Neural cell (in vitro differentiated cells): ENCODE measurements at regions not wholly inside any gene's neighbourhood (a gene's known extent, or its start where the extent isn't known, plus 50 kb on each side); places are given as distances from the start of the nearest gene placed in this dataset.

ENCODE experiments used
- H2AFZ ChIP-seq: fragments of 200-600, 300-800 bp; sonication (generic), shearing (Covaris generic); 2 replicates; pipeline ENCODE4 v1.6.0; 2014; ENCODE audit warnings: low read depth, mild to moderate bottlenecking, antibody characterized with exemption, low read length, moderate library complexity
- H3F3A ChIP-seq: fragments of 200-600 bp; shearing (Covaris generic); 2 replicates; pipeline ENCODE4 v1.6.1; 2016; ENCODE audit warnings: mild to moderate bottlenecking, moderate library complexity, mixed read lengths, antibody characterized with exemption, low read length; ENCODE audit not compliant: insufficient read depth, poor library complexity, severe bottlenecking
- H3K27ac ChIP-seq: fragments of 200-600, 300-800 bp; sonication (generic), shearing (Covaris generic); 2 replicates; pipeline ENCODE4 v1.5.1; 2014; ENCODE audit warnings: mild to moderate bottlenecking, low read length, moderate library complexity
- H3K27me3 ChIP-seq: fragments of 300-800, 200-600 bp; sonication (generic), shearing (Covaris generic); 2 replicates; pipeline ENCODE4 v1.6.0; 2014; ENCODE audit warnings: mild to moderate bottlenecking, low read depth, low read length, moderate library complexity; ENCODE audit not compliant: insufficient read depth
- H3K36me3 ChIP-seq: fragments of 300-800, 200-600 bp; sonication (generic), shearing (Covaris generic); 2 replicates; pipeline ENCODE4 v1.5.1; 2014; ENCODE audit warnings: mild to moderate bottlenecking, antibody characterized with exemption, low read length, moderate library complexity; ENCODE audit not compliant: insufficient read depth
- H3K4me2 ChIP-seq: fragments of 300-800, 200-600 bp; sonication (generic), shearing (Covaris generic); 2 replicates; pipeline ENCODE4 v1.6.0; 2014; ENCODE audit warnings: mild to moderate bottlenecking, low read length
- H3K4me3 ChIP-seq: fragments of 300-800, 200-600 bp; sonication (generic), shearing (Covaris generic); 2 replicates; pipeline ENCODE4 v1.5.1; 2014; ENCODE audit warnings: mild to moderate bottlenecking, low read length, moderate library complexity
- H3K79me2 ChIP-seq: fragments of 200-600 bp; shearing (Covaris generic); replicated peaks from 2 replicates; pipeline ENCODE4 v1.6.0; 2014; ENCODE audit warnings: mild to moderate bottlenecking, low read length, moderate library complexity; ENCODE audit not compliant: insufficient read depth
- H3K9ac ChIP-seq: fragments of 300-800, 200-600 bp; sonication (generic), shearing (Covaris generic); 2 replicates; pipeline ENCODE4 v1.6.1; 2016; ENCODE audit warnings: mild to moderate bottlenecking, low read length, mixed read lengths
- H3K9me2 ChIP-seq: fragments of 200-600 bp; shearing (Covaris generic); 2 replicates; pipeline ENCODE4 v1.6.1; 2016; ENCODE audit warnings: mild to moderate bottlenecking, low read length, mixed read lengths; ENCODE audit not compliant: insufficient read depth
- H3K9me3 ChIP-seq: fragments of 200-600, 300-800 bp; sonication (generic), shearing (Covaris generic); 2 replicates; pipeline ENCODE4 v1.6.1; 2016; ENCODE audit warnings: mild to moderate bottlenecking, mixed run types, low read length, moderate library complexity, mixed read lengths
- H4K20me1 ChIP-seq: fragments of 200-600 bp; shearing (Covaris generic); 2 replicates; pipeline ENCODE4 v1.6.1; 2016; ENCODE audit warnings: mild to moderate bottlenecking, mixed run types; ENCODE audit not compliant: insufficient read depth
- EP300 ChIP-seq: fragments of 450-650 bp; conservative IDR thresholded peaks from 2 replicates; pipeline ENCODE4 v1.6.1; 2014; ENCODE audit warnings: antibody characterized with exemption, mild to moderate bottlenecking, moderate library complexity; ENCODE audit not compliant: poor library complexity, severe bottlenecking
- EZH2 ChIP-seq: fragments of 200-600, 300-800 bp; shearing (Covaris generic), sonication (generic); IDR thresholded peaks from 2 replicates; pipeline ENCODE4 v1.6.1; 2014; ENCODE audit warnings: antibody characterized with exemption, low read length, borderline replicate concordance, mild to moderate bottlenecking; ENCODE audit not compliant: insufficient read depth, poor library complexity, severe bottlenecking
- MXI1 ChIP-seq: fragments of 450-650 bp; conservative IDR thresholded peaks from 2 replicates; pipeline ENCODE4 v1.6.1; 2014; ENCODE audit warnings: antibody characterized with exemption, mild to moderate bottlenecking; ENCODE audit not compliant: poor library complexity, severe bottlenecking
- POLR2AphosphoS5 ChIP-seq: IDR thresholded peaks from 2 replicates; pipeline ENCODE4 v1.6.1; 2012
- RAD21 ChIP-seq: fragments of 450-650 bp; conservative IDR thresholded peaks from 2 replicates; pipeline ENCODE4 v1.6.1; 2014; ENCODE audit warnings: antibody characterized with exemption, mild to moderate bottlenecking, moderate library complexity
- SMC3 ChIP-seq: fragments of 450-650 bp; conservative IDR thresholded peaks from 2 replicates; pipeline ENCODE4 v1.6.1; 2014; ENCODE audit warnings: antibody characterized with exemption, mild to moderate bottlenecking, moderate library complexity; ENCODE audit not compliant: poor library complexity
- TAF1 ChIP-seq: IDR thresholded peaks from 2 replicates; pipeline ENCODE4 v1.6.1; 2012; ENCODE audit warnings: low read depth
- TF ChIP-seq, protein P1 (sequence below): fragments of 450-650 bp; IDR thresholded peaks from 2 replicates; pipeline ENCODE4 v1.5.1; 2014; ENCODE audit warnings: antibody characterized with exemption, mild to moderate bottlenecking, moderate library complexity; ENCODE audit not compliant: poor library complexity, severe bottlenecking
- TF ChIP-seq, protein P2 (sequence below): IDR thresholded peaks from 2 replicates; pipeline ENCODE4 v1.6.1; 2012; ENCODE audit warnings: borderline replicate concordance

DNA sequence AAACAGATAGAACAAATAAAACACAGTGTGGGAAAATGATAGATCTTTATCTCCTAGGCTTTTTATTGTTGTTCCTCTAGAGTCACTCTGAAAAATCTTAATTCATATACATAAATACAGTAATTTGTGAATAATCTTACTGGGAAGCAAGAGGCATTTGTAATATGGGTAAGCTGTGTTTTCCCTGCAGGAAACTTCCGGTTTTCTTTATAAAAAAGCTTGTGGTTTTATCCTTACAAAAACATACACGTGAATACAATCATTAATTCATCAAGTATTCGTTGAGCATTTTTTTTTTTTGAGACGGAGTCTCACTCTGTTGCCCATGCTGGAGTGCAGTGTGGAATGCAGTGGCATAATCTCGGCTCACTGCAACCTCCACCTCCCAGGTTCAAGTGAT is 1312.8 kb upstream of the ZEB2 start:
- H3K9ac ChIP-seq, result no peak overlapping the region
- H3K27me3 ChIP-seq, result no peaks in the 10 kb centered on the region
- no peaks in the 10 kb centered on the region for H3K36me3 ChIP-seq
- no peaks in the 10 kb centered on the region for H3K9me2 ChIP-seq
- H3F3A ChIP-seq, result no peaks in the 10 kb centered on the region
- H3K4me3 ChIP-seq, result no peak overlapping the region
- H3K4me2 ChIP-seq, result no peak overlapping the region
- H3K79me2 ChIP-seq, result no peaks in the 10 kb centered on the region
- H3K27ac ChIP-seq, result no peak overlapping the region
- no peaks in the 10 kb centered on the region for H3K9me3 ChIP-seq
- TF ChIP-seq, protein P1, sequence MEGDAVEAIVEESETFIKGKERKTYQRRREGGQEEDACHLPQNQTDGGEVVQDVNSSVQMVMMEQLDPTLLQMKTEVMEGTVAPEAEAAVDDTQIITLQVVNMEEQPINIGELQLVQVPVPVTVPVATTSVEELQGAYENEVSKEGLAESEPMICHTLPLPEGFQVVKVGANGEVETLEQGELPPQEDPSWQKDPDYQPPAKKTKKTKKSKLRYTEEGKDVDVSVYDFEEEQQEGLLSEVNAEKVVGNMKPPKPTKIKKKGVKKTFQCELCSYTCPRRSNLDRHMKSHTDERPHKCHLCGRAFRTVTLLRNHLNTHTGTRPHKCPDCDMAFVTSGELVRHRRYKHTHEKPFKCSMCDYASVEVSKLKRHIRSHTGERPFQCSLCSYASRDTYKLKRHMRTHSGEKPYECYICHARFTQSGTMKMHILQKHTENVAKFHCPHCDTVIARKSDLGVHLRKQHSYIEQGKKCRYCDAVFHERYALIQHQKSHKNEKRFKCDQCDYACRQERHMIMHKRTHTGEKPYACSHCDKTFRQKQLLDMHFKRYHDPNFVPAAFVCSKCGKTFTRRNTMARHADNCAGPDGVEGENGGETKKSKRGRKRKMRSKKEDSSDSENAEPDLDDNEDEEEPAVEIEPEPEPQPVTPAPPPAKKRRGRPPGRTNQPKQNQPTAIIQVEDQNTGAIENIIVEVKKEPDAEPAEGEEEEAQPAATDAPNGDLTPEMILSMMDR, result no peak
- TF ChIP-seq EP300 (no peak), RAD21 (no peak), MXI1 (no peak), POLR2AphosphoS5 (no peak), EZH2 (no peak), TAF1 (no peak), SMC3 (no peak)
- TF ChIP-seq, protein P2, sequence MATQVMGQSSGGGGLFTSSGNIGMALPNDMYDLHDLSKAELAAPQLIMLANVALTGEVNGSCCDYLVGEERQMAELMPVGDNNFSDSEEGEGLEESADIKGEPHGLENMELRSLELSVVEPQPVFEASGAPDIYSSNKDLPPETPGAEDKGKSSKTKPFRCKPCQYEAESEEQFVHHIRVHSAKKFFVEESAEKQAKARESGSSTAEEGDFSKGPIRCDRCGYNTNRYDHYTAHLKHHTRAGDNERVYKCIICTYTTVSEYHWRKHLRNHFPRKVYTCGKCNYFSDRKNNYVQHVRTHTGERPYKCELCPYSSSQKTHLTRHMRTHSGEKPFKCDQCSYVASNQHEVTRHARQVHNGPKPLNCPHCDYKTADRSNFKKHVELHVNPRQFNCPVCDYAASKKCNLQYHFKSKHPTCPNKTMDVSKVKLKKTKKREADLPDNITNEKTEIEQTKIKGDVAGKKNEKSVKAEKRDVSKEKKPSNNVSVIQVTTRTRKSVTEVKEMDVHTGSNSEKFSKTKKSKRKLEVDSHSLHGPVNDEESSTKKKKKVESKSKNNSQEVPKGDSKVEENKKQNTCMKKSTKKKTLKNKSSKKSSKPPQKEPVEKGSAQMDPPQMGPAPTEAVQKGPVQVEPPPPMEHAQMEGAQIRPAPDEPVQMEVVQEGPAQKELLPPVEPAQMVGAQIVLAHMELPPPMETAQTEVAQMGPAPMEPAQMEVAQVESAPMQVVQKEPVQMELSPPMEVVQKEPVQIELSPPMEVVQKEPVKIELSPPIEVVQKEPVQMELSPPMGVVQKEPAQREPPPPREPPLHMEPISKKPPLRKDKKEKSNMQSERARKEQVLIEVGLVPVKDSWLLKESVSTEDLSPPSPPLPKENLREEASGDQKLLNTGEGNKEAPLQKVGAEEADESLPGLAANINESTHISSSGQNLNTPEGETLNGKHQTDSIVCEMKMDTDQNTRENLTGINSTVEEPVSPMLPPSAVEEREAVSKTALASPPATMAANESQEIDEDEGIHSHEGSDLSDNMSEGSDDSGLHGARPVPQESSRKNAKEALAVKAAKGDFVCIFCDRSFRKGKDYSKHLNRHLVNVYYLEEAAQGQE, result no peak
- no peaks in the 10 kb centered on the region for H4K20me1 ChIP-seq
- no peak overlapping the region for H2AFZ ChIP-seq

DNA sequence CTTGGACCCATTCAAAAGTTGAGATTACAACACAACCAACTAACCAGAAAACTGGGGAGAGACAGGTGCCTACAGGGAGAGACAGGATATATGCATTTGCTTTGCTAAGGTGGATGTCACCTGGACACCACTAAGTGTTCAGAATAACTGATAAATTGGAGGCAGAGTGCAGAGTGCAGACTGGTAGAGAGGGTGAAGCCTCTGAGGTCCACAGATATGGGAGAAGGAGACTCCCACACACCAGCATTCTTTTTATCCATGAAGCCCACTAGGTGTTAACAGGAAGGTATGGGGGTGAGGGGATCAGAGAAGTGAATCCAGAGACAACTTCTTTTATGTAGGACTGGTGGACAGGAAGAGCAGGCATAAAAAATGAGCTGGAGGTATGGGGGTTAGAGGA is 1310.0 kb upstream of the ZEB2 start:
- no peak overlapping the region for H3K4me2 ChIP-seq
- H3K9me3 ChIP-seq, result no peaks in the 10 kb centered on the region
- H3K9ac ChIP-seq, result no peak overlapping the region
- no peaks in the 10 kb centered on the region for H4K20me1 ChIP-seq
- H3K79me2 ChIP-seq, result no peaks in the 10 kb centered on the region
- no peak overlapping the region for H3K4me3 ChIP-seq
- no peaks in the 10 kb centered on the region for H3K36me3 ChIP-seq
- H3K27me3 ChIP-seq, result no peaks in the 10 kb centered on the region
- no peaks in the 10 kb centered on the region for H3F3A ChIP-seq
- no peak overlapping the region for H3K27ac ChIP-seq
- no peaks in the 10 kb centered on the region for H3K9me2 ChIP-seq
- TF ChIP-seq MXI1, result no peak
- TF ChIP-seq POLR2AphosphoS5, result no peak
- TF ChIP-seq SMC3, result no peak
- TF ChIP-seq RAD21, result no peak
- H2AFZ ChIP-seq, result no peak overlapping the region

DNA sequence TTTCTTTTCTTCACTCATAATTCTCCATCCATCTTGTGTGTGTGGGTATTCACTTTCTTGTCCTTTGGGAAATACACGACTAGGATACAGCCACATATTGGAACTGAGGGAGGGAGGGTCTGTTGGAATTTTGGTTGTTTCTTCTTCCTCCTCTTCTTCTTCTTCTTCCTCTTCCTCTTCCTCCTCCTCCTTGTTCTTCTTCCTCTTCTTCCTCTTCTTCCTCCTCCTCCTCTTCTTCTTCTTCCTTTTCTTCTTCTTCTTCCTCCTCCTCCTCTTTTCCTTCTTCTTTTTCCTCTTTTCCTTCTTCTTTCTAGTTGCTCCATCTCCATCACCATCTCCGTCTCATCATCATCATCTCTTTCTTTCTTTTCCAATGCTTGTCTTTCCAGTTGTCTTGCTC is 1307.3 kb upstream of the ZEB2 start:
- Histone ChIP-seq H3K4me2 (no peak overlapping the region), H2AFZ (no peak overlapping the region), H3K4me3 (no peak overlapping the region), H3K9ac (no peak overlapping the region), H4K20me1 (no peaks in the 10 kb centered on the region), H3K27me3 (no peaks in the 10 kb centered on the region), H3F3A (no peaks in the 10 kb centered on the region), H3K9me3 (no peaks in the 10 kb centered on the region), H3K36me3 (no peaks in the 10 kb centered on the region), H3K9me2 (no peaks in the 10 kb centered on the region), H3K79me2 (no peaks in the 10 kb centered on the region), H3K27ac (no peak overlapping the region)
- TF ChIP-seq, protein P1, result no peak
- TF ChIP-seq RAD21 (no peak), SMC3 (no peak)
